ENCODE measurements at regions not wholly inside any gene's neighbourhood (a gene's known extent, or its start where the extent isn't known, plus 50 kb on each side); places are given as distances from the start of the nearest gene placed in this dataset.

DNA sequence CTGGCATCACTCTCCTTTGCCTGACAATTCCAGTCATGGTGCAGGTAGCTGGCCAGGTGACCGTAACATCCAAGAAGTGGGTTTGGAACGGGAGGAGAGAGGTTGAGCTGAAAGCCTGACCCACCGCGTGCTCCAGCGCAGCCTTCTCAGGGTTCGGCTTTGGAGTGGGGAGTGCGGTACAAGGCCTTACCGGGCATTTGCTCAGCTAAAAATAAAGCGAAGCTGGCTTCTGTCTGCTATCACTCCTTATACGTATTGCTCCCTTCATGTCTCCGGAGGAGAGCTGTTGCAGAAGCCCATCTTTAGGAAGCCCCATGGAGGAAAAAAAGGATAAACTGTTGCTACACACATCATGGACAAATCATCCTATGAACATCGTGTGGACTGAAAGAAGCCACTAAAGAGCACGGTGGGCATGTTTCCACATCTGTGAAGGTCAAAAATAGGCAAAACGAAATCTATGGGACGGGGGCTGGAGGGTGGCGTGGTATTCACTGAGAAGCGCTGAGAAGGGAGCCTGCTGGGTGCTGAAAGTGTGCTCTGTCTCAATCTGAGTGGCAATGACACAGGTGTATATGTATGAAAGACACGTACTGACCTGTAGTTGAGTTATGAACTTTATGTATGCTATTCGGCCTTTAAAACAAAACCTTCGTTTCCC, 57.2 kb upstream of the TAB2 start:
- no peak for DNase-seq (ENCODE audit: low read depth)
- H3K4me3 ChIP-seq (ENCODE audit: low read depth, low read length) = no peak overlapping the region
- TF ChIP-seq, protein P1, sequence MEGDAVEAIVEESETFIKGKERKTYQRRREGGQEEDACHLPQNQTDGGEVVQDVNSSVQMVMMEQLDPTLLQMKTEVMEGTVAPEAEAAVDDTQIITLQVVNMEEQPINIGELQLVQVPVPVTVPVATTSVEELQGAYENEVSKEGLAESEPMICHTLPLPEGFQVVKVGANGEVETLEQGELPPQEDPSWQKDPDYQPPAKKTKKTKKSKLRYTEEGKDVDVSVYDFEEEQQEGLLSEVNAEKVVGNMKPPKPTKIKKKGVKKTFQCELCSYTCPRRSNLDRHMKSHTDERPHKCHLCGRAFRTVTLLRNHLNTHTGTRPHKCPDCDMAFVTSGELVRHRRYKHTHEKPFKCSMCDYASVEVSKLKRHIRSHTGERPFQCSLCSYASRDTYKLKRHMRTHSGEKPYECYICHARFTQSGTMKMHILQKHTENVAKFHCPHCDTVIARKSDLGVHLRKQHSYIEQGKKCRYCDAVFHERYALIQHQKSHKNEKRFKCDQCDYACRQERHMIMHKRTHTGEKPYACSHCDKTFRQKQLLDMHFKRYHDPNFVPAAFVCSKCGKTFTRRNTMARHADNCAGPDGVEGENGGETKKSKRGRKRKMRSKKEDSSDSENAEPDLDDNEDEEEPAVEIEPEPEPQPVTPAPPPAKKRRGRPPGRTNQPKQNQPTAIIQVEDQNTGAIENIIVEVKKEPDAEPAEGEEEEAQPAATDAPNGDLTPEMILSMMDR (IDR thresholded peaks at IDR 0.05; ENCODE audit: insufficient read depth, low read length) = no peak

DNA sequence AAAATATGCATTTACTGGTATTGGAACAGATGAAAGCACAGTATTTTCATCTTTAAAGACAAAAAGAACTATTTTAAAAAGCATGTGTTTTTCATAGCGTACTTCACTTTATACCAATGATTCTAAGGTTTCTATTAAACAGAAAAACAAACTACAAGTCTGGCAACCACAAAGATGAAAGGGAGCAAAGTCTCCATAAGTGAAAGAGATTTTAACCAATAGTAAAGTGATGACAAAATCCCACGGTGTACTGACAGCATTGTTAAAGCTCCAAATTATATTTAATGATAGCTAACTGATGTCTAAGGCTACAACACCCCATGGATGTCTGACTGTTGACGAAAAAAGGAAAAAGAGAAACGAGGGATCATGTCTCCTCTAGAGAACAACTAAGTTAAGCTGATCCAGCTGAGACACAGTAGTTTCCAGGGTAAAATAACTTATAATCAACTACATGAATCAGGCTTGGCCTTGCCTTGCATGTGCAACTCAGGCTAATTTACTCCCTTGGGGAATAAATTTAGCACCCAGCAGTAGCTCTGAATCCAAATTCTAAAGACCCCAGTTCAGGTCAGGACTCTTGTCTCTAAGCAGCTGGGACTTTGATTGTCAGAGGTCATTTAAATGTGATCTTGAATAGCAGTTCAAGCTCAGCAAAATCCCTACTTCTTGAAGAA, 56.0 kb upstream of the TAB2 start:
- TF ChIP-seq, protein P1 (IDR thresholded peaks at IDR 0.05; ENCODE audit: insufficient read depth, low read length) = no peak
- DNase-seq (ENCODE audit: low read depth) = no peak
- H3K4me3 ChIP-seq (ENCODE audit: low read depth, low read length) = no peak overlapping the region

DNA sequence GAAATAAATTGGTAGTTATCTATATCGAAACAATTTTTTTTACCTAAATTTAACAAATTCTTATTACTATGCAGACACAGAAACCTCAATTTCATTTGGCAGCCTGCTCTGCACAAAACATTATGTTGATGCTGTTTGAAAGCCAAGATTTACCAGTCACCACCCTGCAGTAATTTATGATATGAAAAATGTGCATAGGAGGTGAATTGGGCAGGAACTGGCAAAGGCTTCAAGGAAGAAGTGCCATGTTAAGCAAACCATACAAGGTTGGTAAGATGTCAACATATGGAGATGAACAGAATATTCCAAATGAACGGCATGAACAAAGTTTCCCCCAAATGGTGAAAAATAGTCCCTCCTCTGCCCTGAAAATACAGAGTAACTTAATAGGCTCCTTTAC, 54.2 kb upstream of the TAB2 start:
- H3K4me3 ChIP-seq (ENCODE audit: low read depth, low read length) = no peak overlapping the region
- TF ChIP-seq, protein P1 (IDR thresholded peaks at IDR 0.05; ENCODE audit: insufficient read depth, low read length) = no peak
- DNase-seq (ENCODE audit: low read depth) = no peak

DNA sequence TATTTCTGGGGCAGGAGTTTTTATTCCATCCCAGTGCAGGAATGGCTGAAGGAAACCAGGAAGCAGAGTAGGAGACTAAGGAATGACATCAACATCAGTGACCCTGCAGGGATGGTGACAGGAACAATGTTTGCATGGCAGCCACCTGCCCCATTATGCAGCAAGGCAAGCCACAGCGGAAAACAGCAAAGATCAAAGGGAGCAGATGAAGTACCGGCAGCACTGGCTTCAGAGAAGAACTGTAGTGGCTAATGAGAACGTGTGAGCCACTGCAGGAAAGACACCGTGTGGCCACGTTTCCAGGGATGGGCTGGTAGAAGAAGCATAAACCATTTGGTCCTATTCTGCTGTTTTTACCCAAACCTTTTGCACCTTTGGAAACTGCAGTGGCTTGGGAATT, 52.9 kb upstream of the TAB2 start:
- TF ChIP-seq, protein P1 (IDR thresholded peaks at IDR 0.05; ENCODE audit: insufficient read depth, low read length) = no peak
- no peak for DNase-seq (ENCODE audit: low read depth)

DNA sequence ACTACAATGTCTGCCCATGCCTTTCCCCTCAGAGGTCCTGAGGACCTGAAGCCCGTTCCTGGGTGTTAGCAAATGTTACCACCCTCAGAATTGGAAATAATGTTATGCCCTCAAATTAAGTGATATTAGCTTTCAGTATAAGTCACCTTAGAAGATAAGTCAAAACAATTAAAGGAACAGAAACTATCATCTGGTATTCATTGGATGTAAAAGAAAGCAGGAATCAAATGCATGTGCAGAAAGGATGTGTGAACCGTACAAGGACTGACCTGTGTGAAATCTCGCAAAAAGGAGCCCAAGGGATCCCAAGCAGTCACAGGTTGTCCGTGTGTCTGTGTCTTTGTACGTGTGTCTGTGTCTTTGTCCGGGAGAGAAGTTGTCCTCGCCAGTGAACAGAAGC, 51.6 kb upstream of the TAB2 start:
- DNase-seq (ENCODE audit: low read depth) = no peak
- TF ChIP-seq, protein P1 (IDR thresholded peaks at IDR 0.05; ENCODE audit: insufficient read depth, low read length) = no peak

More for the DNA sequence above, 52.9 kb upstream of the TAB2 start:
- no peak overlapping the region for H3K4me3 ChIP-seq (ENCODE audit: low read depth, low read length)

DNA sequence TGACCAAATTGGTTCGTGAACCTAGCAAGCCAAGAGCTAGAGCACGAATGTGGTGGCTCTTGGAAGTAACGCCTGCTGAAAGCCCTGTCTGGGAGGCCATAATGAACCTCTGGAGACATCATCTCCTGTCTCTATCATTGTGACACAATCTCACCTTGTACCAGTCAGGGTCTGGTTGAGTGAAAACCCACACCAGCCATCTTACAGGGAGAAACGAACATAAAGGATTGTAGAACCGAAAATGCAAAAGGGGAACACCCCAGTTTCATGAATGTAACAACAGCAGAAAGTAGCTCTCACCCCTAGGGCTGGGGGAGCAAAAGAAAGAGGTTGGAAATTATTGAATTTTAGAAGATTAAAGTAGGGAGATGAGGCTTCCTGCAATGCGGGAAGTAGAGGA, 50.9 kb upstream of the TAB2 start:
- no peak overlapping the region for H3K4me3 ChIP-seq (ENCODE audit: low read depth, low read length)
- TF ChIP-seq, protein P1 (IDR thresholded peaks at IDR 0.05; ENCODE audit: insufficient read depth, low read length) = no peak
- no peak for DNase-seq (ENCODE audit: low read depth)

More for the DNA sequence above, 51.6 kb upstream of the TAB2 start:
- H3K4me3 ChIP-seq (ENCODE audit: low read depth, low read length) = no peak overlapping the region
